GM12892 (cell line): ENCODE measurements at regions not wholly inside any gene's neighbourhood (a gene's known extent, or its start where the extent isn't known, plus 50 kb on each side); places are given as distances from the start of the nearest gene placed in this dataset.

Source experiments
- POLR2A ChIP-seq: IDR thresholded peaks from 2 replicates; pipeline ENCODE4 v1.6.1; 2011; ENCODE audit warnings: low read depth, low read length, control low read depth
- POLR2AphosphoS5 ChIP-seq: IDR thresholded peaks from 2 replicates; pipeline ENCODE4 v1.6.1; 2011; ENCODE audit warnings: low read depth, low read length, control low read depth
- TAF1 ChIP-seq: IDR thresholded peaks from 2 replicates; pipeline ENCODE4 v1.6.1; 2011; ENCODE audit warnings: low read depth, mild to moderate bottlenecking, control low read depth, low read length, borderline replicate concordance

DNA sequence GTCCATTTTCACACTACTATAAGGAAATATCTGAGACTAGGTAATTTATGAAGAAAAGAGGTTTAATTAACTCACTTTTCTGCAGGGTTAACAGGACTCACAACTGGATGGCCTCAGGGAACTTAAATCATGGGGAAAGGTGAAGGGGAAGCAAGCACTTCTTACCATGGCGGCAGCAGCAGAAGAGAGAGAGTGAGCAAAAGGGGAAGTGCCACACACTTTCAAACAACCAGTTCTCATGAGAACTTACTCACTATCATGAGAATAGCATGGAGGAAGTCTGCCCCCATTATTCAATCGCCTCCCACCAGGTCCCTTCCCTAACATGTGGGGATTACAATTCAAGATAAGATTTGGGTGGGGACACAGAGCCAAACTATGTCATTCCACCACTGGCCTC lies 55.1 kb upstream of the NETO1 start:
- no peak for TF ChIP-seq POLR2A
- no peak for TF ChIP-seq TAF1
- no peak for TF ChIP-seq POLR2AphosphoS5
